ENCODE measurements at regions not wholly inside any gene's neighbourhood (a gene's known extent, or its start where the extent isn't known, plus 50 kb on each side); places are given as distances from the start of the nearest gene placed in this dataset.
"Not testable (repeated sequence)": the region's sequence is repeated elsewhere in the genome, so short reads cannot be mapped to it uniquely, and the experiment has no call there.

DNA sequence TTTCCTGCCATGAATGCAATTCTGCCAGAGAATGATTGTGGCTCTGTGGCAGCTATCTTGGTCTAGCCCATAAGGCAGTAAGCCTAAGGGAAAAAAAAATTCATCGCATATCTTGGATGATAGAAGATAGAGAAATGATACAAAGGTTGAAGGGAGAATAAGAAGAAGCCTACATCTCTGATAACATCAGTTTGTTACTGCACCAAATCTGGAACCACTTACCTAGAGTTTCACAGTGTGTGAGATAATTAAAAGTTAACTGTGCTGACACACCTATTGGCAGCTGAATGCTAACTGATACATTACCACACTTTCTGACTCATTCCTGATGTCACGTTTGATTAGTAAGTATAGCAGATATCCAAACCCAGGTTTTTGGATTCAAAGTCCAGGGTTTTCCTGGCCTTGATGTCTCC lies 91.6 kb upstream of the TAF11L2 start:
- no peak for DNase-seq (ENCODE audit: low spot score)
- Histone ChIP-seq H3K4me3 (no peak overlapping the region), H3K27ac (no peak overlapping the region)
- TF ChIP-seq, protein P1, sequence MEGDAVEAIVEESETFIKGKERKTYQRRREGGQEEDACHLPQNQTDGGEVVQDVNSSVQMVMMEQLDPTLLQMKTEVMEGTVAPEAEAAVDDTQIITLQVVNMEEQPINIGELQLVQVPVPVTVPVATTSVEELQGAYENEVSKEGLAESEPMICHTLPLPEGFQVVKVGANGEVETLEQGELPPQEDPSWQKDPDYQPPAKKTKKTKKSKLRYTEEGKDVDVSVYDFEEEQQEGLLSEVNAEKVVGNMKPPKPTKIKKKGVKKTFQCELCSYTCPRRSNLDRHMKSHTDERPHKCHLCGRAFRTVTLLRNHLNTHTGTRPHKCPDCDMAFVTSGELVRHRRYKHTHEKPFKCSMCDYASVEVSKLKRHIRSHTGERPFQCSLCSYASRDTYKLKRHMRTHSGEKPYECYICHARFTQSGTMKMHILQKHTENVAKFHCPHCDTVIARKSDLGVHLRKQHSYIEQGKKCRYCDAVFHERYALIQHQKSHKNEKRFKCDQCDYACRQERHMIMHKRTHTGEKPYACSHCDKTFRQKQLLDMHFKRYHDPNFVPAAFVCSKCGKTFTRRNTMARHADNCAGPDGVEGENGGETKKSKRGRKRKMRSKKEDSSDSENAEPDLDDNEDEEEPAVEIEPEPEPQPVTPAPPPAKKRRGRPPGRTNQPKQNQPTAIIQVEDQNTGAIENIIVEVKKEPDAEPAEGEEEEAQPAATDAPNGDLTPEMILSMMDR (IDR thresholded peaks at IDR 0.05) = no peak

DNA sequence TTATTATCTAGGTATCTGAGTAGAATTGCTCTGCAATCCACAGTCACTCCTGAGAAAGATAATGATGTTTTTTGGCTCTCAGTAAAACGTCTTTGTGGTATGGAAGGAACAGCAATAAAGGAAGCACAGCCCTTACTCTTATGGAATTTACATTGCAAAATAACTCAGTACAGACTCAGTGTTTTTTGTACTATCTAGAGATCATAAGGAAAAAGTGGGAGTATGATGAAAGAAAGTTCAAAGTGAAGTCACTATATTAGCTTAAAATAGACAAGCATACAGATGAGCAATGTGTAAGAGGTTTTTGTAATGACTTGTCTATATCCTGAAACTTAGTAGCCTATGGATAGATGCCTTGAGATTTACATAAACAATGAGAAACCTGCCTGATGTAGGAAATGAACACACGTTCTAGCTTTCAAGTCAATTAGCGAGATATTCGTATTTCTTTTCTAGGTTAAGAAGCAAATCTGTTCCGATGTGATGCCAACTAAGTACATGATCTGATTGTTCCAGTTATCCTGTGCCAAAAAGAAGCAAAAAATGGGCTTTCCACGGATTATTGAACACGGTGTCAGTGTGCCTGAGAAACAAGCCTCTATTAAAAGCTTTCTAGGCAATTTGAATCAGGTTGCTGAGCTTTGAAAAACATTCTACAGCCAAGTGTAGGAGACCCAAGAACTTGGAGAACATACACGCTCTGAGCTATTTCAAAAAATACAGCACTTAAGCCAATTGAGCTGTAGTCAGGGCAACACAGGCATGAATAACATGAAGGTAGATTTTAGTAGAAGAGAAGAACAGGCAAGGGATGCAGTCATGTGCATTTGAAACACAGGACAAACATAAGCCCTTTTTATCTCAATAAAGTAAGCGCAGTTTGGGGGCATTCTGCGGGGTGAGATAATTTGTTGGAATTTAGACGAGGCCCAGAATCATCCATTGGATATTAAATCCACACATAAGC lies 86.3 kb upstream of the TAF11L2 start:
- no peak overlapping the region for H3K4me3 ChIP-seq
- DNase-seq (ENCODE audit: low spot score) = no peak
- TF ChIP-seq, protein P1 (IDR thresholded peaks at IDR 0.05) = no peak
- no peak overlapping the region for H3K27ac ChIP-seq

DNA sequence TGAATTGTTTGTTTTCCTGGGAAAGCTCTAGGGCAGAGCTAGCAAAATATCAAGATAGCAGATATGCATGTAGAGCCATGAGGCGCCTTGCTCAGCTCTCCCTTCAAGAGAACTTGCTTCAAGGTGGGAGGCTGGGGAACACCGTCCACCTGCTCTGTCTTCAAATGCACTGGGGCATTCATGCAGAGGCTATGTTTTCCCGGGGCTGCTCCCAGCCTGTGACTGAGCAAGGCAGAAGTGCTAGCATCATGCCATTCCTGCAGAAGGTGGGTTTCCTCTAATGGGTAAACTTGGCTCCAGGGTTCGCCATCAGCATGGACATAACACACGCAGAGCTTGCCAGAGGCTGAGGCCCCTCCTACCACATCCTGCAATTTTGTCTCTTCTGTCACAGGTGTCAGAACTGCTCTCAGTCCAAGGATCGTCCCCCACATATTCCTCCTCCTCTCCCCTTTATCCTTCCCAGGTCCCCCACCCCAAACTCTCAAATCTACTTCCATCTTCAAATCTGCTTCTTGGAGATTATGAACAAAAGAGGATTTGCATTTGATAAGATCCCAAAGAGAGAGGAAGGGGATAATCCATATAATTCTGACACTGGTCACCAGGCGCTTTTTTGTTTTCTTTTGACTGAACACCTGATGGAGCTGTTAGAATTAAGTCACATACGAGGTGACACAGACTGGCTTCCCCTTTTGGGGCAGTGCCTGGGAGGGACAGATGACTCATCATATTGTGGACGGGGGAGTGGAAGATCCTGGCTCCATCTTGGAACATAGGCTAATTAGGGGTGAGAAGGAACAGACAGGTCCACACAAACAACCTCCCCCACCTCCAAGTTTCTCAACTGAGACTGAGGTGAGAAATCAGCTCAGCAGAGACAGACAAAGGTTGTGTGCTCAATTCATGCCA lies 85.0 kb upstream of the TAF11L2 start:
- TF ChIP-seq, protein P1 (IDR thresholded peaks at IDR 0.05) = no peak
- Histone ChIP-seq H3K27ac (no peak overlapping the region), H3K4me3 (no peak overlapping the region)
- DNase-seq (ENCODE audit: low spot score) = no peak

DNA sequence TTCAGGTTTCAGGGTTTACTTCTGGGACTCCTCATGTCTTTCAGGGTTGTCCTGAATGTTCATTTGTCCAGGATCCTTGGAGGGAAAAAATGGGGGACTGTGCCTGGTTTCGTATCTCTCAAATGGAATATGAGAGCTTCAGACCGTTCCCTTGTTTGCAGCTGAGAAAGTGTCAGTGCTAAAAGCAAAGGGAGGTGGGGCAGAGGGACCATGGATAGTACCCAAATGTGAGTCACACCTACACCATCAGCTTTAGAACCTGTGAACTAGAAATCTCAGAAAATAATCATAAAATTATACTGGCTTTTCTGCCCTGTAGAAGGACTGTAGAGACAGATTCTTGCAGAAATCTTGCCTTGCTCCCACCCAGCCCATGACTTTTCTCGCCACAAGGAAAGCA lies 84.3 kb upstream of the TAF11L2 start:
- H3K27ac ChIP-seq = no peak overlapping the region
- no peak for DNase-seq (ENCODE audit: low spot score)
- no peak overlapping the region for H3K4me3 ChIP-seq
- TF ChIP-seq, protein P1 (IDR thresholded peaks at IDR 0.05) = no peak

DNA sequence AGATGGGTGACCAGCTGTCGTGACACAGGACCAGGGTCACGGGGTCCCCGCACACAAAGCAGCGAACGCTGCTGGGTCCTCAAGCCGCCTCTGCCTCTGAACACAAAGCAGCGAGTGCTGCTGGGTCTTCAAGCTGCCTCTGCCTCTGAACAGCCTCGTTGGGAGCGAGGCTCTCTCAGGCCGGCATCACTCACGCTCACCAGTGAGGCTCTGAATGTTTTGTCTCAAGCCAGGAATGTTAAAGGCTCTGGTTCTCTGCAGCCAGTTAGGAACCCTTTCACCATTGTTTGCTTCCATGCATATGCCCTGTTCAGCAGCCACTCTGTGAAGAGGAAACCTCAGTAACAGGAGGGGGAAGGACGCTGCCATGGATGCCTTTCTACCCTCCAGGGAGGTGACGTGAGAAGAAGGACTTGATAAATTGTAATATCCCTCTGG lies 82.7 kb upstream of the TAF11L2 start:
- no peak for DNase-seq (ENCODE audit: low spot score)
- no peak overlapping the region for H3K4me3 ChIP-seq
- TF ChIP-seq, protein P1 (IDR thresholded peaks at IDR 0.05) = no peak

DNA sequence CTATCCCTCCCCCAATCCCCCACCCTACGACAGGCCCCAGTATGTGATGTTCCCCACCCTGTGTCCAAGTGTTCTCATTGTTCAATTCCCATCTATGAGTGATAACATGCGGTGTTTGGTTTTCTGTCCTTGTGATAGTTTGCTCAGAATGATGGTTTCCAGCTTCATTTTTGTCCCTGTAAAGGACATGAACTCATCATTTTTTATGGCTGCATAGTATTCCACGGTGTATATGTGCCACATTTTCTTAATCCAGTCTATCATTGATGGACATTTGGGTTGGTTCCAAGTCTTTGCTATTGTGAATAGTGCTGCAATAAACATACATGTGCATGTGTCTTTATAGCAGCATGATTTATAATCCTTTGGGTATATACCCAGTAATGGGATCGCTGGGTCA lies 81.7 kb upstream of the TAF11L2 start:
- not testable (repeated sequence) for H3K27ac ChIP-seq; DNase-seq (ENCODE audit: low spot score); H3K4me3 ChIP-seq

More for the DNA sequence above, 82.7 kb upstream of the TAF11L2 start:
- no peak overlapping the region for H3K27ac ChIP-seq

DNA sequence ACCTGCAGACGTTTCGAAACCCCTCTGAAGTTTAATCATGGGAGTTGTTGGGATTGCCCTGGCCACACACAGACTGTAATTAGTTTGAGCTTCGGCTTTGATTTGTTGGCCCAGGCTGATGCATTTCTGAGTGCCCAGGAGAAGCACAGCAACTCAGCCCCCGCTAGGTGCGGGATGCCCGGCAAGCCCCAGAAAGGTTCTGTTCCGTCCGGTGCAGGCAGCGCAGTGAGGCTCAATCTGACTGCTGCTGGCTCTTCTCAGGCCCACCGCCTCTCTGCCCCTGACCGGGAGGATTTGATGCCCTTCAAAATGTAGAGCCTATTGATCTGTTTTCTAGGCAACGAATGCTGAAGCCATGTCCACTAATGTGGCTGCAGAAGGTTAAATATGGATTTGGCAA lies 73.4 kb upstream of the TAF11L2 start:
- Histone ChIP-seq H3K4me3 (no peak overlapping the region), H3K27ac (no peak overlapping the region)
- DNase-seq (ENCODE audit: low spot score) = no peak
- TF ChIP-seq, protein P1 (IDR thresholded peaks at IDR 0.05) = no peak
